ENCODE measurements at regions not wholly inside any gene's neighbourhood (a gene's known extent, or its start where the extent isn't known, plus 50 kb on each side); places are given as distances from the start of the nearest gene placed in this dataset.

DNA sequence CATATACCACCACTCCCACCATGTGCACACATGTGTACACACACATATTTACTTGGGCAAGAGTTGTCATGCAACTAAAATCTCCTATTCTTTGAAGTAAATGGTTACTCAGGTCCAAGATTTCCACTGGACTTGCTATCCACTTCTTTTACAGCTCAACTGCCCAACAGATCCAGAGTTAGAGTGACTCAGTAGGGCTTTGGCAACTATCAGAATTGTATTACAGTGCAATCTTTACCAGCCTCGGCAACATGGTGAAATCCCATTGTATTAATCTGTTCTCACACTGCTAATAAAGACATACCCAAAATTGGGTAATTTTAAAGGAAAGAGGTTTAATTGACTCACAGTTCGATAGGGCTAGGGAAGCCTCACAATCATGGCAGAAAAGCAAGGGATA, 51.9 kb upstream of the ABLIM1 start:
- TF ChIP-seq, protein P1, sequence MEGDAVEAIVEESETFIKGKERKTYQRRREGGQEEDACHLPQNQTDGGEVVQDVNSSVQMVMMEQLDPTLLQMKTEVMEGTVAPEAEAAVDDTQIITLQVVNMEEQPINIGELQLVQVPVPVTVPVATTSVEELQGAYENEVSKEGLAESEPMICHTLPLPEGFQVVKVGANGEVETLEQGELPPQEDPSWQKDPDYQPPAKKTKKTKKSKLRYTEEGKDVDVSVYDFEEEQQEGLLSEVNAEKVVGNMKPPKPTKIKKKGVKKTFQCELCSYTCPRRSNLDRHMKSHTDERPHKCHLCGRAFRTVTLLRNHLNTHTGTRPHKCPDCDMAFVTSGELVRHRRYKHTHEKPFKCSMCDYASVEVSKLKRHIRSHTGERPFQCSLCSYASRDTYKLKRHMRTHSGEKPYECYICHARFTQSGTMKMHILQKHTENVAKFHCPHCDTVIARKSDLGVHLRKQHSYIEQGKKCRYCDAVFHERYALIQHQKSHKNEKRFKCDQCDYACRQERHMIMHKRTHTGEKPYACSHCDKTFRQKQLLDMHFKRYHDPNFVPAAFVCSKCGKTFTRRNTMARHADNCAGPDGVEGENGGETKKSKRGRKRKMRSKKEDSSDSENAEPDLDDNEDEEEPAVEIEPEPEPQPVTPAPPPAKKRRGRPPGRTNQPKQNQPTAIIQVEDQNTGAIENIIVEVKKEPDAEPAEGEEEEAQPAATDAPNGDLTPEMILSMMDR (IDR thresholded peaks at IDR 0.05) = no peak
- TF ChIP-seq EZH2 (IDR thresholded peaks at IDR 0.05; ENCODE audit: borderline replicate concordance, insufficient read depth, low read depth, low read length, poor library complexity, severe bottlenecking) = no peak
